GM04504 (cell line): ENCODE measurements at regions not wholly inside any gene's neighbourhood (a gene's known extent, or its start where the extent isn't known, plus 50 kb on each side); places are given as distances from the start of the nearest gene placed in this dataset.
A peak's percentile ranks its signal among the peaks of the same experiment; 100 is the strongest.
"Not testable (repeated sequence)": the region's sequence is repeated elsewhere in the genome, so short reads cannot be mapped to it uniquely, and the experiment has no call there.

Source experiments
- DNase-seq: peaks from one replicate; pipeline ENCODE4 v3.0.0-alpha.2; 2012; ENCODE audit warnings: low read depth

DNA sequence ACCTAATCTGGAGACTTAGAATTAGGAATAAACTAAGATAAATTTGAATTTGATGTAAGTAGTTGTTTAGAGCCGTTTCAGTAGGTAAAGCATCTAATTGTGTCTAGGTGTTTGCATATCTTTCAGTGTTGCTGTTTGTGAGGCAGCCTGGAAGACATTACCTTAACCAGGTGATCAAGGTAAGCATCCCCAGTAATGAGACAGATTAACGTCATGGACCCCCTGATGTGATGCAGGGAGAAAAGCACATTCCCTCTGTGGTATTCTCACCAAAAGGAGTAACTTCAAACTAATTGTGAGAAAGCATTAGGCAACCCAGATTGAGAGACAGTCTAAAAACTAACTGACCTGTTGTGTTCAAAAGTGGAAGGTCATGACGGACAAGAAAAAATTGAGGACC, 251.6 kb downstream of the NUAK1 start:
- no peak for DNase-seq

DNA sequence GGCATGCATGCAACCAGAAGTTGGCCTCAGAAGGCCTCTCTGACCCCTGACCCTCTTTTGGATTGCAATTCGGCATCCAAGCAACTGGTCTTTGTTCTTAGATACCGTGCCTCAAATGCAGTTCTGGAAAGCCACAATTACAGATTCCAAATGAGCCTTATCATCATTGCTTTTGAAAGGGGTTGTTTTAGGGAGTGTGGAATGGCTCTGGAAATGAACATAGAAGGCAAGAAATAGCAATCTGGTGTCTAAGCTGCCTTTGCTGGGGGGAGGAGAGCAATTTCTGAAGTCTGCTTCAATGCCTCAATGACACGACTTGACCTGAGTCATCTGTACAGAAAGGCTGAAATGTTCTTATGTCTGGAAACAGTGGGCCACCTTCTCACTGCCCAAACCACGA, 250.1 kb downstream of the NUAK1 start:
- no peak for DNase-seq

DNA sequence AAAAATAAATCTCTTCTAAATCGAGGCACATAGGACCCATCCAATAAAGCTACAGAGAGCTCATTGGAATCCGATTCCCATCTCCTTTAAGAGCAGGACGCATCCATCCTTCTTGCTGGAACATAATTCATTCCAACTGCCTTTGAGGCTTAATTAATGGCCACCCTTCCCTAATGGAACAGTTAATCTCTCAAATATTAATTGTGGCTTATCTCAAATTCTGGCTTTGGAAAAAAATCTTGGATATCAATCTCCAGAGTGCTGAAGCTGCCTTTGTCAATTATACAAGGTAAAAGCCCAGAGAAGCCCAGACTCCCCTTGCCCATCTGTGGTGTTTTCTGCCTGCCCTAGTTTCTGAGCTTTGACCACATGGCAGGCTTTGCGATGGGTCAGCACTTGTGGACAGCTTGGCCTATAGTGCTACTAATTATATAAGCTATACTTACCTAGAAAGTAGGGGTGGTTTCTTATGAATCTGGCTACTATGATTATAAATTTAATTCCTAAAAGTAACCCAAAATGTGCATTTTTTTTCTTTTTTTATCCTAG, 246.3 kb downstream of the NUAK1 start:
- DNase-seq, result no peak

DNA sequence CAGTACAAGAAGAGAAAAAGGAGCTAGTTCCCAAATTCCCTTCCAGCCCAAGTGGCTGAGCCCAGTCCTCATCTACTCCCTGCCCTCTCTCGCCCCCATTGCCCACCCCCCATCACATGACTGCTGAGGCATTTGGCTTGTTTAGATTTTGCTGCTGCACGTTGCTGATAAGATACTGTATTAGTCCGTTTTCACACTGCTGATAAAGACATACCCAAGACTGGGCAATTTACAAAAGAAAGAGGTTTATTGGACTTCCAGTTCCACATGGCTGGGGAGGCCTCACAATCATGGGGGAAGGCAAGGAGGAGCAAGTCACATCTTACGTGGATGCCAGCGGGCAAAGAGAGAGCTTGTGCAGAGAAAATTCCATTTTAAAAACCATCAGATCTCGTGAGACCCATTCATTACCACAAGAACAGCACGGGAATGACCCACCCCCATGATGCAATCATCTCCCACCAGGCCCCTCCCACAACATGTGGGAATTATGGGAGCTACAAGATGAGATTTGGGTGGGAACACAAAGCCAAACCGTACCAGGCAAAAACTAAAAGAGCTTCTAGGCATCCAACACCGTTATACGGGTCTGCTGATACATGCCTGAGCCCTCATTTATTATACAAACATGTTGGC, 243.4 kb downstream of the NUAK1 start:
- DNase-seq, result not testable (repeated sequence)

DNA sequence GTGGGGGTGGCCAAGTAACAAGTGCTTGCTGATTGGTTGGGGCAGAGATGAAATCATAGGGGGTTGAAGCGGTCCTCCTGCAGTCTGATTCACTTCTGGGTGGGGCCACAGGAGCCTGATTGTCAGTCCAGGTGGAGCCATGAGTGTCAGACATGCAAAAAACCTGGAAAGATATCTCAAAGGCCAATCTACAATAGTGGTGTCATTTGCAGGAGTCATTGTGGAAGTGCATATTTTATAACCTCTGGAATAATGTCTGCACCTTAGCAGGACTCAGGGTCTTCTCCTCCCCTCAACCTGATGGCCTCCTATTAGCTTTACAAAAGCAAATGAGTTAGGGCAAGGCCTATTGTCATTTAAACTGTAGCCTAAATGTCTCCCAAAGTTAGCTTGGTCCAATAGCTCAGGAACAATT, 241.4 kb downstream of the NUAK1 start:
- DNase-seq, result no peak

DNA sequence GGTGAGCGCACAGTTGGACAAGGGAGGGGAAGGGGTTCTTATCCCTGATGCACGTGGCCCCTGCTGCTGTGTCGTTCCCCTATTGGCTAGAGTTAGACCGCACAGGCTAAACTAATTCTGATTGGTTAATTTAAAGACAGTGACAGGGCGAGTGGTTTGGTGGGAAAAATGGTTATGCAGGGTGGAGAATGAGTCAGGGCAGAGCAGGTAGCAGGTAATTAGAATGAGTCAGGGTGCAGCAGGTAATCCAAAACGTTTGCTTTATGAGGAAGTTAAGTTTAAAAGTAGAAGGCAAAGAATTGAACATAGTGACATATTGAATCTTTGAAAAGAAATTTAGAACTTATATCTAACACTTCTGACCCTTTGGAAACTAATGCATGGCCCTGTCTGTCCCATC, 240.5 kb downstream of the NUAK1 start:
- DNase-seq, result not testable (repeated sequence)

DNA sequence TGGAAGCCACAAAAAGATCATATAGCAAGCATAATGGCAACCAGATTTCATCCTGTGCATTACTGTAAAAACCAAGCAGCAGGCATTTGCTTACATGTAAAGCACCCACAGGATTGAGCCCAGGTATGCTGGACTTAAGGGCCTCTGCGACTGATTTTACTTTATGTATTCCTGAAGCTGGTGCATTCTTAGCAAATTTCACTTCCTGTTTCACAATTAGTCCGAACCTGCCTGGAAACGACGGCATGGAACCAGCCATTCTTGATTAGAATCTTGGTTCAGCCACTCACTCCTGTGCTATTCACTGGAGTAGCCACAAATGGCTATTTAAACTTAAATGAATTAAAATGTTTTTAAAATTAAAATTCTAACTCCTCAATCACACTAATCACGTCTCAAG, 239.2 kb downstream of the NUAK1 start:
- DNase-seq, result no peak

DNA sequence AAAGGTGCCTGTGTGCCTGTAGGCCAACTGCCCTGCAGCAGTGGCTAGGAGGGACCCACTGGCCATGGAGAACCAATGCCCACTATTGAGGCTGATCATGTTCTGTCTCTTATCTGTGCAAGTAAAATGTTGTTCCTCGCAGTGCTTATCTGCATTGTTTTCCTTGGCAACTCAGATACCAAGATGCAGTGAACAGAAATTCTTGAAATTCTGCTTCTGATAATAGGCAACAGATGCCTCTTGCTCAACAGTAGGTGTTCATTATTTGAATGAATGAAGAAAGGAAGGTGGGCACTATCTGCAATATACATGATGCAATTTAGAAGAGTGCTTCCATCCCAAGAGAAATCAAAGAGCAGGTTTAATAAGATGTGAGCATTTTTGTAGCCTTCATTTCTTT, 232.2 kb downstream of the NUAK1 start:
- no peak for DNase-seq

DNA sequence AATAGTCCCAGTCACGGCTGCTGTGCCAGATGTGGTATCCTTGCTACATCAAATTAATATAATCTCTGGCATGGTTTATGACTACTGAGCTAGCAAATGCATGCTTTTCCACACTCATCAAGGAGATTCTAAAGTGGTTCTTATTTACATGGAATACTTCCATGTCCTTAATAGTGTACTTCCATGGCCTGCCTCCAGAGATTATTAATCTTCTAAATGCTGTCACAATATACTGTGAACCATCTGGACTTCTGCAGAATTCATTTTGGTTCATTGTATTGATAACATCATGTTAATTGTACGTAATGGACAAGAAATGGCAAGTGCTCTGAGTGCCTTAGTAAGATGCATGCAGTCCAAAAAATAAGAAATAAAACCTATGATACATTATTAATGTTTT, 230.8 kb downstream of the NUAK1 start:
- DNase-seq, result no peak

DNA sequence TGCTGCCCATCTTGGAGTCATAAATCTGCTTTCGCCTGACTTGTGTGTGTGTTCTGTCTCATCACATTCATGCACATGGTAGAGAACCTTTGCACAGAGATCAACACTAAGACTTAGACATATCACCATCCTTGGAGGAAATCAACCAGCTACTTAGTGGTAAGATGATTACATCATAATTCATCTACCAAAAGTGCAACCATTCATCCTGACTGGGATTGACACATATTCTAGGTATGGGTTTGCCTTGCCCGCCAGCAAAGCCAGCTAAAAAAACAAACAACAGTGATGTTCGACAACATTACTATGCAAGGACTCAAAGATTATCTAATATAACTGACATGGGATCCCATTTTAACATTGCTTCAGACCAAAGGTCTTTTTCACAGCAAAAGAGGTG, 228.7 kb downstream of the NUAK1 start:
- no peak for DNase-seq

DNA sequence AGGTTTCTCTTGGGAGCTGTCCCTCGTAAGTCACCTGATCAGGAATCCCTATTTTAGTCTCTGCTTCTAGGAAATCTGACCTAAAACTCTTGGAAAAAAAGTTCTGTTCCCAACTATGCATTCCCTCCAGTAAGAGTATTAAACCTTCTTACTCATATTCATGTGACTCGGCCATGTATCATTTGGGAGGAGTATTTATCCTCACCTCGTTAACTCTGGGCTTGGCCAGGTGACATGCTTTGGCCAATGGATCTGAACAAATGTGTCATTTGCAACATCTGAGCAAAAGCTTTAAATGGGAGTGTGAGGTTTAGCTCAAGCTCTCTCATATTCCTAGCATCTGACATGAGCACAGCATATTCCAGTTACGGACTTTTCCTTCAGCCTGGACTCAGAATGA, 226.8 kb downstream of the NUAK1 start:
- no peak for DNase-seq

DNA sequence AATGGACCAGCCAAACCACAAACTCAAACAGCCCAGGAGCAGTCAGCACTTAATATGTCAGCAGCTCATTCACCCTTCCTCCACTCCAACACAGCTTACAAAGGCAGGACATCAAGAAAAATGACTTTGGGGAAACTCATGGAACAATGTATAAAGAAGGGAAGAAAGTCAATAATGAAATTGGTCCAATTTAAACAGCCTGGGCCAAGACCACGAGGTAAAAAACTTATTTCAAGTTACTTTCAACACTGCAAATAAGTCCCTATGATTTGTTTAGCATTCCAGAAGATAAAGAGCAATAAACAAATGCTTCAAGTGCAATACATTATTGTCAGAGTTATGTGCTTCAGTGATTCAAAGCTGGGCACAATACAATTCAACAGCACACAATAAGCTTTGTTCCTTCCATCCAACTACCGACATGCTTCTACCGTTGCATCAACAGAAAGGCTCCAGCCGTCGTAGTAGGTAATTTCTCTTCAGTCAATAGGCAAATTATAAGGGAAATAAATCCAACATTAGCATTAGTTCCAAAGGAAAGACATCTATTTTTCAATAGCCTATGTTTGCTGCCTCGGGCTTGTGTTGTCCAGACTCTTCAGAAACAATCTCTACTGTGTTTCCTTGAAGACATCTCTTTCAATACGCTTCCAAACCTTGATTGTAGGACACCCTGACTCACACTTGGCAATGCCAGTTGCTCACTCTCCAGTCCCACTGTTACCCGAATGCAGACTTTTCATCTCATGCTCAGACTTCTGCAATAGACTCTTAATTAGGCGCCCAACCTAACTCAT, 225.7 kb downstream of the NUAK1 start:
- no peak for DNase-seq

DNA sequence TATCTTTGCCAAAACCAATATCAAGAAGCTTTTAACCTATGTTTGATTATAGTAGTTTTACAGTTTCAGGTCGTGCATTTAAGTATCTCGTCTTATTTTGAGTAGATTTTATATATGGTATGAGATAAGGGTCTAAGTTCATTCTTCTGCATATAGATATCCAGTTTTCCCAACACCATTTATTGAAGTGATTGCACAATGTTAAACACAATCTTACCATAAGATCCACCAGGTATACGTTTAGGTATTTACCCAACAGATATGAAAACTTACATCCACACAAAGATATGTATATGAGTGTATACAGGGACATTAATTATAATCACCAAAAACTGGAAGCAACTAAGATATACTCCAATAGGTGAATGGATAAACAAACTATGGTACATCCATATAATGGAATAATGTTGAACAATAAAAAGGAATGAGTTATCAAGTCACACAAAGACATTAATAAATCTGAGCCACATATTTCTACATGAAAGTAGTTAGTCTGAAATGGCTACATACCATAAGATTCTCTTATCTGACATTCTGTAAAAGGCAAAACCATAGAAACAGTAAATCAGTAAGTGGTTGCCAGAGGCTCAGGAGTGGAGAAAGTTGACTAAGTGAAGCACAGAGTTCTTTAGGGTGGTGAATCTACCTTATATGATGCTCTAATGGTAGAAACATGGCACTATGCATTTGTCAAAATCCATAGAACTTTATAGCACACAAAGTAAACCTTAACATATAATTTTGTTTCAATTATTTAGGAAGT, 222.6 kb downstream of the NUAK1 start:
- DNase-seq, result no peak

DNA sequence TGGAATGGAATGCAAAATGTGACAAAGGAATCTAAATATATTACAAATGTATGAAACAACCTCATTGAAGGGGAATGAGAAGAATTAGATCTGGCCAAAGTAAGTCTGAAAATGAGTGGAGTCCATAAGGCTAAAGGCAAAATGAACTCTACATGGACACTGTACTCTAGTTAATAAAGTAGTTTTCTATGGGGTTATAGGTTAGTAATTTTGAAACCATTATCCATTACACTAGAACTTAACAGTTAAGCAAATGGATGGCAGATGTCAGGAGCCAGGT, 222.1 kb downstream of the NUAK1 start:
- no peak for DNase-seq

DNA sequence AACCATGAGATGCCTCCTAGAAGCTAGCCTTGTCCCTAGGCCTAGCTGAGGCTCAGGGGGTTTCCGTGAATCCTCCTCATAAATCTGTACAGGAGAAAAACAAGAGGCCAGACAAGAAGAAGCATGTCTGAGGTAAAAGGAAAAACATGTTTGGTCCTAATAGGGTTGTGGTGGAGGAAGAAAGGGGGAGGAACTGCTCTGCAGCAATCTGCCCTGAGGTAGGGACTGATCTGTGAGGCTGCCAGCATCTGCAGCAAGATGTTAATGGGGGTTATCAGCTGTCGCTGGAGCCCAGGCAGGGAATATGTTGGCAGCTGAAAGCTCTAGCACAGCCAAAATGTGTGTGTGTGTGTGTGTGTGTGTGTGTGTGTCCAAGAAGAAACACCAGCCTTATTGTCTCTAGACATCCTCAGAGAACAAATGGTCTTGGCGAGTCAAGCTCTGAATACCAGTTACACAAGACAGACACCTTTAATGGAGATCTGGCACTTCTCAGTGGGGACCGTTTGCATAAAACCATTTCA, 218.5 kb downstream of the NUAK1 start:
- DNase-seq, result no peak

DNA sequence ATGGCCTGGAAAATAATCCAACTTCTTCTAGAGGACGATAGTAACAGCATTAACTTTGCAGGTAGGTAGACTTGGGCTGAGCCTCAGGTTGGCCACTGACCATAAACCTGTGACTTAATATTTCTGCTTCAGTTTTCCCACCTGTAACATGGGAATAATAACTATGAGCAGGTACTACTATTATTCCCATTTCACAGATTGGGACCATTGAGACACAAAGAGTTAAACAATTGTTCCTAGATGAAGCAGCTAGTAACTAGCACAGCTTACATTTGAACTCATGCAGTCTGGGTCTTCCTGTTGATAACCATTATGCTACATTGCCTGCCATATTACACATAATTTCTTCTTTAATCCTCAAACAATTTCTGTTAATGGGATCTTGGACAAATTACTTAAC, 217.7 kb downstream of the NUAK1 start:
- DNase-seq, result no peak

DNA sequence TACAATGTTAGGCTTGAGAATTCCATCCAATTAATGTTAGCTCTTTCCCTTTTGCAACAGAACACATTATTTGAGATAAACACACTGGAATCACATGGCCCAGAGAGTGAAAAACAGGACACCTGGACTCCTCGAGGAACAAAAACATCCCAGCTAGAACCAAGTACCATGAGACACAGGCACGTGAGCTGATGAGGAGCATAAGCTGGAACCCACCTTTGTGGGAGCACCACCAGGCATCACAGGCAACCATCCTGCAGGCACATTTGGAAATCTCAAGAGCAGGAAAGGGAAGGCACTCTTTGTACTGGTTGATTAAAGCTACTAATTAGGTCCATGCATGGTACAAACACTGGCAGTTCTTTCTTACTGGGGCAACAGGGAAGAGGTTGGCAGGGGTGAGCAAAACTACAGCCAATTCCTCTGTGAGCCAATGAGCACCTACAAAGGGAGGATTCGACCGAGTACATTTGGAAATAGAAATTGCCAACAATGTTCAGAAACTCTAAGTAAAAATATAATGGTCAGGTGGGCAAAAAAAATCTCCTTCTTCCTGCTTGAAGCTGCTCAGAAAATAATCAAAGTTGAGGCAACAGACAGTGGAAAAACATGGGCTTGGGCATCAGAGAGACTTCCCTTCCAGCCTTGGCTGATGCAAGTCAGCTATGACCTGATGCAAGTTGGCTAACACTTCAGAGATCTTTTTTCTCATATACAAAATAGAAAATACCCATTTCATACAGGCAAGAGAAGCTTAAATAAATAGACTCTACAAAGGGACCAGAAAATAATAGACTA, 216.7 kb downstream of the NUAK1 start:
- DNase-seq, result no peak

DNA sequence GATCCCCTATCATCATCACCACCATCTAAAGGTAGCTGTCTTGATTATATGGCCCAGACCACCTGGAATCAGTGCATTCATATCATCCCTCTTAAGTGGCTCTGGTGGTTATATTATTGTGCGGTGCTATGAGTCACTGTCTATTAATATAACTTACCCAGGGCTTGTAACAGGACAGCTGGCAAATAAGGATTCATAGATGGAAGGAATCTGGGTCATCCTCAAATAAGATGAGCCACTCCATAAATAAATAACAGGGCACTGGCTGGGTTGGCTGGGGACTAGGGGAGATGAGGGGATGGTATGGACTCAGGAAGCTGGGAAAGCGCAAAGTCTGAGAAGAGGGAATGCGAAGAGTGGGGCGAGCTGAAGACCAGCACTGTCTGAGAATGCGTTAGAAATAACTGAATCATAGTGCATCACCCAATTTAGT, 216.1 kb downstream of the NUAK1 start:
- DNase-seq, result peak; percentile 38

DNA sequence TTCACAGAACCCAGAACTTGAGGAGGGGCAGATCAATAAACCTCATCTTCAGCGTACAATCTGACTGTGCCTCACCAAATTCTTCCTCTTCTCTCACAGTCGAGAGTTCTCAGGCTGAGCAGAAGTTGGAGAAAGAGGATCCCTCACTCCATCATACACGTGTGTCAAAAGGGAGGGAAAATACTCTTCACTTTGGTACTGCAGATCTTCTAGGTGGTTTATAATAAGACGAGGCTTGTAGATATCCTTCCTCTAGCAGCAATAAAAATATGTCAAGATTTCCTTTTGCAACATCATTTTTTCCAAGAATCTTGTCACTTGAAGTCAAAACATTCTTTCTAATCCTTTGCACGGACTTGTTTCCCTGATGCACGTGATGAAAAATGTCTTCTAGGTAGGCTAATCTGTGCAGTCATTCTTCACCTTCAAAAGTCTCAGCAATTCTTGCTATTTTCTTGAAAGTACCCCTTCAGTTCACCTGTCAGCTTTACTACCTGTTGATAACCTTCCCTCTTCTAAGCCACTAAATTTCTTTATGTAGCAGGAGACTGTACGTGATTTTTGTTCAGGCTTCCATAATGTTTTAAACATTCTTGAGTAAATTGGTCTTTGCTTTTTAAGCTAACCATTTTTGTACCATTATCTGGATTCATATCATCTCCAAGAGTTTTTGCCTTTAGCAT, 214.1 kb downstream of the NUAK1 start:
- DNase-seq, result no peak

DNA sequence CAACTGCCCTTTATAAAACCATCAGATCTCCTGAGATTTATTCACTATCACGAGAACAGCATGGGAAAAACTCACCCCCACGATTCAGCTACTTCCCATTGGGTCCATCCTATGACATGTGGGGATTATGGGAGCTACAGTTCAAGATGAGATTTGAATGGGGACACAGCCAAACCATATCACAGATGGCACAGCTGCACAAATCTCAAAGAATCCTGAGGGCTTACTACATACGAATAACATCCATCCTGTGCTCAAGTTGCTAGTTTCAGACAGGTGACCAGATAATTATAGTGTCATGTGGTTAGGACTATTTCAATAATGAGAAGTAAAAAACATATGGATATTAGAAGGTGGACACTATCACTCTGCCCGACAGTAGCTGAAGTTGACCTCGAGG, 211.2 kb downstream of the NUAK1 start:
- DNase-seq, result no peak

DNA sequence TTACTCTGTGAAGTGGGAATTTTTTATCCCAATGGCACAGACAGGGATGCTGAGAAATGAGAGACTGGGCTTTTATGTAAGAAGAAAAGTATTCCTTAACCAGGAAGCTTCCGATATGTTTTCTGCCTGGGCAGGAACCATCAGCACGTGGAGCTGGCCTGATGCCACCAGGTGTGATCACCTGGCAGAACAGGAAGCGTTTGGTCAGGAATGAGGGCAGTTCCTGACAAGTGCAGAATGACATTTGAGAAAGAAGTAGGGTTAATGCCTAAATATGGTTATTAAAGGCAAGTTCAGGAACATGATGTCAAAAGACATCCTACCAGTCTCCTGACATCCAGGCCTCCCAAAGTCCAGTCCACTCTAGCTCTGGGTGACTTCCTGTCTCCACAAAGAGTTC, 210.3 kb downstream of the NUAK1 start:
- no peak for DNase-seq
